ENCODE measurements at regions not wholly inside any gene's neighbourhood (a gene's known extent, or its start where the extent isn't known, plus 50 kb on each side); places are given as distances from the start of the nearest gene placed in this dataset.

DNA sequence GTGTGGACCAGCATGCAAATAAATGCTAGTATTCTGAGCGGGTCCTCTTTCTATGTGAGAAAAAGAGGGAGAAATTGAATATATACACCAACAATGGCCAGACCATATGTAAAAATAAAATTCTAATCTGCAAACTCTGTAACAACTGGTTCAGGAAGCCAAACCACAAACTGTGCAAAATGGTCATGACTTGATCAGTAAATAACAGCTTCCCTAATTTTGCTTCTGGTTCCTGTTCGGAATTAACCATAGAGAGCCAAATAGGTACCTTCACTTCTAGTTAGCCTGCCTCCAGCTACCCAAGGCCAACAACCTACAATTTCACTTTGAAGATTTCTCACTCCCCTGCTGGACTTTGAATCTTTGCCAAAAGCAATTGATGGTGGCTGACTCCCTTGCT, 1313.2 kb downstream of the ADGRL3 start:
- dilution Hi-C loops (cut with HindIII; ENCODE audit: low sequenced_read_pairs, unreplicated experiment), result no loop called here
- no peaks in the 10 kb centered on the region for H4K20me1 ChIP-seq (ENCODE audit: insufficient read depth, low read length)
- no peak overlapping the region for H3K4me3 ChIP-seq (ENCODE audit: insufficient read depth, low read depth, low read length)
- no peaks in the 10 kb centered on the region for H3K27me3 ChIP-seq (ENCODE audit: control insufficient read depth, insufficient read depth, low read length)
- ChIA-PET CTCF (no interaction called here), POLR2A (ENCODE audit: unreplicated experiment) (no interaction called here)
- ATAC-seq (ENCODE audit: low read depth) (no peak), DNase-seq (no peak)
- H2BK120ac ChIP-seq (ENCODE audit: low read depth, low read length), result no peak overlapping the region
- H3K14ac ChIP-seq (replicated peaks; ENCODE audit: low read depth, low read length), result no peak overlapping the region
- no peak overlapping the region for H3K56ac ChIP-seq (ENCODE audit: extremely low read depth, insufficient read depth, low read length)
- H2AFZ ChIP-seq (replicated peaks; ENCODE audit: low read length, poor library complexity), result no peak overlapping the region
- H2BK5ac ChIP-seq (ENCODE audit: low read depth, low read length, poor library complexity, severe bottlenecking), result no peak overlapping the region
- no peak overlapping the region for H3K9ac ChIP-seq (ENCODE audit: low read depth, low read length)
- in situ Hi-C loops (cut with MboI; ENCODE audit: low sequenced_read_pairs), result no loop called here
- WGBS, 2 experiments (ENCODE audit: extremely low coverage in 2 of 2, insufficient read length in 1 of 2), result no CpG with 5 or more reads among the region's 2 CpGs
- no peak overlapping the region for H2AK5ac ChIP-seq (ENCODE audit: low read depth, low read length)
- H4K8ac ChIP-seq (ENCODE audit: low read depth in 2 of 2, low read length in 2 of 2), result no peak overlapping the region
- intact Hi-C loops (cut with micrococcal nuclease), result no loop called here
- no peak overlapping the region for H2BK20ac ChIP-seq (ENCODE audit: low read depth, low read length)
- no peak for TF ChIP-seq RFX5 (IDR thresholded peaks at IDR 0.05; ENCODE audit: low read depth, low read length)
- TF ChIP-seq, protein P1, sequence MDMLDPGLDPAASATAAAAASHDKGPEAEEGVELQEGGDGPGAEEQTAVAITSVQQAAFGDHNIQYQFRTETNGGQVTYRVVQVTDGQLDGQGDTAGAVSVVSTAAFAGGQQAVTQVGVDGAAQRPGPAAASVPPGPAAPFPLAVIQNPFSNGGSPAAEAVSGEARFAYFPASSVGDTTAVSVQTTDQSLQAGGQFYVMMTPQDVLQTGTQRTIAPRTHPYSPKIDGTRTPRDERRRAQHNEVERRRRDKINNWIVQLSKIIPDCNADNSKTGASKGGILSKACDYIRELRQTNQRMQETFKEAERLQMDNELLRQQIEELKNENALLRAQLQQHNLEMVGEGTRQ (IDR thresholded peaks at IDR 0.05; ENCODE audit: low read depth, low read length), result no peak
- TF ChIP-seq, protein P2, sequence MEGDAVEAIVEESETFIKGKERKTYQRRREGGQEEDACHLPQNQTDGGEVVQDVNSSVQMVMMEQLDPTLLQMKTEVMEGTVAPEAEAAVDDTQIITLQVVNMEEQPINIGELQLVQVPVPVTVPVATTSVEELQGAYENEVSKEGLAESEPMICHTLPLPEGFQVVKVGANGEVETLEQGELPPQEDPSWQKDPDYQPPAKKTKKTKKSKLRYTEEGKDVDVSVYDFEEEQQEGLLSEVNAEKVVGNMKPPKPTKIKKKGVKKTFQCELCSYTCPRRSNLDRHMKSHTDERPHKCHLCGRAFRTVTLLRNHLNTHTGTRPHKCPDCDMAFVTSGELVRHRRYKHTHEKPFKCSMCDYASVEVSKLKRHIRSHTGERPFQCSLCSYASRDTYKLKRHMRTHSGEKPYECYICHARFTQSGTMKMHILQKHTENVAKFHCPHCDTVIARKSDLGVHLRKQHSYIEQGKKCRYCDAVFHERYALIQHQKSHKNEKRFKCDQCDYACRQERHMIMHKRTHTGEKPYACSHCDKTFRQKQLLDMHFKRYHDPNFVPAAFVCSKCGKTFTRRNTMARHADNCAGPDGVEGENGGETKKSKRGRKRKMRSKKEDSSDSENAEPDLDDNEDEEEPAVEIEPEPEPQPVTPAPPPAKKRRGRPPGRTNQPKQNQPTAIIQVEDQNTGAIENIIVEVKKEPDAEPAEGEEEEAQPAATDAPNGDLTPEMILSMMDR (conservative IDR thresholded peaks at IDR 0.05; ENCODE audit: low read depth, low read length), result no peak
- no peak for TF ChIP-seq BHLHE40 (IDR thresholded peaks at IDR 0.05; ENCODE audit: low read depth, low read length)
- TF ChIP-seq CHD1 (IDR thresholded peaks at IDR 0.05; ENCODE audit: low read depth, low read length), result no peak
- TF ChIP-seq ELK1 (IDR thresholded peaks at IDR 0.05; ENCODE audit: borderline replicate concordance, low read depth, low read length), result no peak
- no peak for TF ChIP-seq SMC3 (IDR thresholded peaks at IDR 0.05; ENCODE audit: low read depth, low read length)
- TF ChIP-seq MAFK (IDR thresholded peaks at IDR 0.05; ENCODE audit: low read depth, low read length), result no peak
- TF ChIP-seq FOS (IDR thresholded peaks at IDR 0.05; ENCODE audit: low read depth, low read length), result no peak
- no peak for TF ChIP-seq RAD21 (IDR thresholded peaks at IDR 0.05; ENCODE audit: low read length)
- no peak for TF ChIP-seq MAZ (IDR thresholded peaks at IDR 0.05; ENCODE audit: borderline replicate concordance, low read depth, low read length)
- TF ChIP-seq NFE2L2 (IDR thresholded peaks at IDR 0.05; ENCODE audit: low read depth, low read length), result no peak
- H3K9me3 ChIP-seq (ENCODE audit: control insufficient read depth, insufficient read depth, low read length), result peaks cover 3% of the 10 kb centered on the region; the same call in 1 of the 2 replicates
- H3K9me1 ChIP-seq (ENCODE audit: insufficient read depth, low read length), result no peaks in the 10 kb centered on the region
- H4K5ac ChIP-seq (ENCODE audit: low read depth, low read length), result no peak overlapping the region
- no peak overlapping the region for H2AK9ac ChIP-seq (replicated peaks; ENCODE audit: low read depth, low read length, poor library complexity)
- no peak overlapping the region for H2BK15ac ChIP-seq (ENCODE audit: low read depth, low read length)
- H3K4me1 ChIP-seq (ENCODE audit: control insufficient read depth, insufficient read depth, low read length), result no peaks in the 10 kb centered on the region
- no peak overlapping the region for H3K23ac ChIP-seq (ENCODE audit: low read depth, low read length)
- no peaks in the 10 kb centered on the region for H3K36me3 ChIP-seq (ENCODE audit: control insufficient read depth, insufficient read depth, low read length)
- H3K79me1 ChIP-seq (ENCODE audit: low read depth in 1 of 2, low read length in 2 of 2), result no peaks in the 10 kb centered on the region
- no TSS peak for BruUV-seq (replicated peaks)
- H3K4ac ChIP-seq (ENCODE audit: low read depth, low read length), result no peak overlapping the region
- no peak overlapping the region for H3K18ac ChIP-seq (ENCODE audit: low read depth, low read length)
- H3K27ac ChIP-seq (ENCODE audit: insufficient read depth, low read length), result no peak overlapping the region
- no peak overlapping the region for H3K4me2 ChIP-seq (ENCODE audit: low read depth, low read length)
- no peak overlapping the region for H4K91ac ChIP-seq (ENCODE audit: insufficient read depth, low read depth, low read length)

All from IMR-90 (cell line).